ENCODE measurements at regions not wholly inside any gene's neighbourhood (a gene's known extent, or its start where the extent isn't known, plus 50 kb on each side); places are given as distances from the start of the nearest gene placed in this dataset.
"Not testable (repeated sequence)": the region's sequence is repeated elsewhere in the genome, so short reads cannot be mapped to it uniquely, and the experiment has no call there.

DNA sequence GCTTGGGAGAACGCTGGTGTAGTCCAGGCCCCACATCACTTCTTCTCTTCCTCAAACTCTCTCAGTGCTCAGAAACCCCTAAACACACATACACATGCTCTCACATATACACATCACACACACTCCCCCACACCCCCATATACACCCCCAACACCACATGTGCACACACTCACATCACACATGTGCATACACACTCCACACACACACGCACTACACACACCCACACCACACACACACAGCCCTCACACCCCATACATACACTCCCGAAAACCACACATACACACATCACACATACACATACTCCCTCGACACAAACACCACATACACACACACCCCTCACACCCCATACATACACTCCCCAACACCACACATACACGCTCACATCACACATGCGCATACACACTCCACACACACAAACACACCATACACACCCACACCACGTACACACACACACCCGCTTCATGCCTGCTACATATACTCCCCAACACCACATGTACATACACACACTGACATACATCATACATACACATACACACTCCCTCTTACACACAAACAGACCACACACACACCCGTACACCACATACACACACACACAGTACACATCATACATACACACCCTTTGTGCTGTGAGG is 110.3 kb upstream of the TMEM170B start:
- DNase-seq (ENCODE audit: low read depth, low spot score), result no peak

- DNase-seq (ENCODE audit: low read depth, low spot score), result no peak
Observed at GRCh38 chr6:11426571-11426970, 111.0 kb upstream of the TMEM170B start.

- no peak for DNase-seq (ENCODE audit: low read depth, low spot score)
Observed at GRCh38 chr6:11425876-11426275, 111.7 kb upstream of the TMEM170B start.

DNA sequence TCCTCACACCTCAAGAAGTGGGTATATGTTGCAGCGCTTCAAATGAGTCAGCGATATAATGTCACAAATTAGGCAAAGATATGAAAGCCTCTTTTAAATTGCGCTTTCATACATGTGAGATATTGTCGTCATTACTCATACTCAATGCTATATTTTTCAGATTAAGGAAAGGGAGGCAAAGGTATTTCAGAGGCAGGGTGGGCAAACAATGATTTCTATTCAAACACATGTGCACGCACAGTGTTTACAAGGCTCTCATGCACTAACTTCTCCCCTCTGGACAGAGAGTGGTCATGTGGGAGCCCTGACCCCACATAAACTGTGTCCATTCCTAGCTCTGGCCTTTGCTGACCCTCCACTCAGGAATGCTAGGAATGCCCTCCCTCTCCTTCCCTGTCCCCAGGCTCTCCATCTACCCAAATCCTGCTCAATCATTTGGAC is 112.1 kb upstream of the TMEM170B start:
- DNase-seq (ENCODE audit: low read depth, low spot score), result no peak

DNA sequence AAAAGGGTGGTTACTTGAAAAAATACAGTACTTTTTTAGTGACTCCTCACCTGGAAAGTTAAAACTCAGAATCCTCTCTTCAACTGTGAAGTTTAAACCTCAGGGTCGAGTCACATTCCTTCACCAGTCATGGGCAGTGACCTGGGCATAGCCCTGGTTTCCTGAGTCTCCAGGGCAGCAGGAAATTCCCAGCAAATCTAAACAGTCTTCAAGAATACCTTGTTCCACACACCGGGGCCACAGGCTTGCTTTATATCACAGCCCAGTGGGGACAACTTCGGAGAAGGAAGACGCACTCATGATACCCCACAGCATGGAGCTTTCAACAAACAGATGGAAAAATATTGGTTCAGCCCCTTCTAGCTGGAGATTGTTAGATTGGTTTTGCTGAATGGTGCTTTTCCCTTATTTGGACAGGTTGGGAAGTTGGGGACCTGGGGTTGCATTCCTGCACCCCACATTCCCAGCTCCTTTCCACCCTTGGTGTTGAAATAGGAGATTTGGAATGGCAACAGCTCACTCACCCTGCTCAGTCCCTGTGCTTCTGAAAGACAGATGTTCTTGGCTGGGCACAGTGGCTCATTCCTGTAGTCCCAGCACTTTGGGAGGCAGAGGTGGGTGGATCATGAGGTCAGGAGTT is 113.0 kb upstream of the TMEM170B start:
- no peak for DNase-seq (ENCODE audit: low read depth, low spot score)

DNA sequence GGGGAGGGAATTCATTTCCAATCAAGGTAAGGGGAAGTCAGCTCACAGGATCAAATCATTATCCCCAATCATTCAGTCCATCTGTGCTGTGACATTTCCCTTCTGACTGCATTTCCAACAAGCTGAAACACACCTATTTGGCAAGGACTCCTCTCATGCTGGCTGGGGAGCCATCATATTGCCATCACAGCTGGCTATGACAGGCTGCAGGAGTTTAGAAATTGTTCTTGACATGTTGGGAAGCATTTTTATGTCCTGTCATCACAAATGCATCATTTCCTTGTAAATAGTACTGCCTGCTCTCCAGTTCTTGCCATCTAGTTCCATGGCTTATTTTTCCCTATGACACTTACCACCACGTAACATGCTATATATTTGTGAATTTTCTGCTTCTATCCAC is 113.9 kb upstream of the TMEM170B start:
- DNase-seq (ENCODE audit: low read depth, low spot score), result no peak

DNA sequence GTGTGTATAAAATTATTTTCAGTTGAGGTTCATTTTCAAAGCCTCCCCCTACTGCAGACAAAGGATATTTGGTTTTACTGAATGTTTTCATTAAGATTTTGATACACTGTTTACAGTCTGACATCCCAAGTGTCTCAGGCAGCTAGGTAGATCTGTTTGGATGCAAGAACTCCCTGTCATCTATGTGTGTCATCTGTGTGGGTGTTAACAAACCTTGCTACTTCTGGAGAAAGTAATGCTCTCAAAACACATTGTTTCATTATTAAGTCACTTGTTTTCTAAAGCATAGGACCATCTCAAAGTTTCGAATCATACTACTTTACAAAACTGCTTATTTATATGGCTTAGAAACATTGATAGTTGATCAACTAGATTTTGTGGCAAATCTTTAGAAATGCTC is 114.5 kb upstream of the TMEM170B start:
- no peak for DNase-seq (ENCODE audit: low read depth, low spot score)

- no peak for DNase-seq (ENCODE audit: low read depth, low spot score)
Observed at GRCh38 chr6:11419763-11420453, 117.6 kb upstream of the TMEM170B start.

DNA sequence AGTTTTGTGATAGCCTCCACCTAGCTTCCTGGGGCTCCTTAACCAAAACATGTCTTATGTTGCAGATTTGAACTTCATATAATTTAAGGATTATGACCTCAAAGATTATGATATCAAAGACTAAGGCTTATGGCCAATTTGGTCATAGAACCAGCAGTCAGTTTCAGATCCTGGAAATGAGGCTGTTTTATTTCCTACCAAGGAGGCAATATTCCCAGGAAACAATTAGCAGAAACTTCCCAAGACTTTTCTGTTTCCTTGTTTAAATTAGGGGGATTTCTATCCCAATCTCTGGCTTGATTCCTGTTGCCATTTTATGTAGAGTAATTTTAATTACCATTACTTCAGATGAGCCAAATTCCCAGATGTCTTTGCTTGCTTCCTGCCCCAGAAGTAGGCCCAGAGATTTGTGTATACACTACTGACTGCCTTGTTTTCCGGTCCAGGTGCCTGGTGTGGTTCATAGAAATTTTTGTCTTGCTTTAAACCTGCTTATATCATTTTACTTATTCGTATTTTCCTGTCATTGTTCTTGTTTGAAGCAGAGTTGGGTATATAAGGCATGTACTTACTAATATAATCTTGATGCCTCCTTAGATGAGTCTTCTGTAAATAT is 119.2 kb upstream of the TMEM170B start:
- no peak for DNase-seq (ENCODE audit: low read depth, low spot score)

DNA sequence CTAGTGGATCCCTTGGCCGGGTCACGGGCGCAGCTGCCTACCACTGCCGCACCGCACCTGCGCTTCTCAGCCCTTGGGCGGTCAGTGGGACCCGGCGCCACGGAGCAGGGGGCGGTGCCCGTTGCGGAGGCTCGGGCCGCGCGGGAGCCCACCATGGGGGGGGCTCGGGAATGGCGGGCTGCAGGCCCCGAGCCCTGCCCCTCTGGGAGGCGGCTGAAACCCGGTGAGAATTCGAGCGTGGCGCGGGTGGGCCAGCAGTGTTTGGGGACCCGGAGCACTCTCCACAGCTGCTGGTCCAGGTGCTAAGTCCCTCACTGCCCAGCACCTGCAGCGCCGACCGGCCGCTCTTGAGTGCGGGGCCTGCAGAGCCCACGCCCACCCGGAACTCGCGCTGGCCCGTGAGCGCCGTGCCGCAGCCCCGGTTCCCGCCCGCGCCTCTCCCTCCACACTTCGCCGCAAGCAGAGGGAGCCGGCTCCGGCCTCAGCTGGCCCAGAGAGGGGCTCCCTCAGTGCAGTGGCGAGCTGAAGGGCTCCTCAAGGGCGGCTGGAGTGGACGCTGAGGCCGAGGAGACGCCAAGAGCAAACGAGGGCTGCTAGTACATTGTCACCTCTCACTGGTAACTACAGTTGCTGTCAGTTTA is 120.5 kb upstream of the TMEM170B start:
- no peak for DNase-seq (ENCODE audit: low read depth, low spot score)

DNA sequence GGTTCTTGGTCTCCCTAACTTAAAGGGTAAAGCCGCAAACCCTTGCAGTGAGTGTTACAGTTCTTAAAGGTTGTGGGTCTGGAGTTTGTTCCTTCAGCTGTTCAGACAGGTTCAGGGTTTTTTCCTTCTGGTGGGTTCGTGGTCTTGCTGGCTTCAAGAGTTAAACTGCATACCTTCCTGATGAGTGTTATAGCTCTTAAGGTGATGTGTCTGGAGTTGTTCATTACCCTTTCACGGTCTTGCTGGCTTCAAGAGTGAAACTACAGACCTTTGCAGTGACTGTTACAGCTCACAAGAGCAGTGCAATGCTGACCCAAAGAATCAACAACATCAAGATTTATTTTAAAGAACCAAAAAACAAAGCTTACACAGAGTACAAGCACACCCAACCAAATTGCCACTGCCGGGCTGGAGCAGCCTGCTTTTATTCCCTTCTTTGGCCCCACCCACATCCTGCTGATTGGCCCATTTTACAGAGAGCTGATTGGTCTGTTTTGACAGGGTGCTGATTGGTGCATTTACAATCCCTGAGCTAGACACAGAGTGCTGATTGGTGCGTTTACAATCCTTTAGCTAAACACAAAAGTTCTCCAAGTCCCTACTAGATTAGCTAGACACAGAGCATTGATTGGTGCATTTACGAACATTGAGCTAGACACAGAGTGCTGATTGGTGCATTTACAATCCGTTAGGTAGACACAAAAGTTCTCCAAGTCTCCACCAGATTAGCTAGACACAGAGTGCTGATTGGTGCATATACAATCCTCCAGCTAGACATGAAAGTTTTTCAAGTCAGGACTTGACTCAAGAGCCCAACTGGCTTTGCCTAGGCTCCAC is 121.2 kb upstream of the TMEM170B start:
- not testable (repeated sequence) for DNase-seq (ENCODE audit: low read depth, low spot score)

DNA sequence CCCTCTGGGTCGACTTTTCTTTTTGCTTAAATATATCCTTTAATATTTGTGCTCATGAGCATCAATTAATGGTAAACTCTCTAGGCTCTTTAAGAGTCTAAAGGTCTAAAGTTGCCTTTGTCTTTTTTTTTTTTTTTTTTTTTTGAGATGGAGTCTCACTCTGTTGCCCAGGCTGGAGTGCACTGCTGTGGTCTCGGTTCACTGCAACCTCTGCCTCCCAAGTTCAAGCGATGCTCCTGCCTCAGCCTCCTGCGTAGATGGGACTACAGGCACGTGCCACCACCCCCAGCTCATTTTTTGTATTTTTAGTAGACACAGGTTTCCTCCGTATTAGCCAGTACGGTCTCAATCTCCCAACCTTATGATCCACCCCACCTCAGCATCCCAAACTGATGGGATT is 122.0 kb upstream of the TMEM170B start:
- no peak for DNase-seq (ENCODE audit: low read depth, low spot score)

DNA sequence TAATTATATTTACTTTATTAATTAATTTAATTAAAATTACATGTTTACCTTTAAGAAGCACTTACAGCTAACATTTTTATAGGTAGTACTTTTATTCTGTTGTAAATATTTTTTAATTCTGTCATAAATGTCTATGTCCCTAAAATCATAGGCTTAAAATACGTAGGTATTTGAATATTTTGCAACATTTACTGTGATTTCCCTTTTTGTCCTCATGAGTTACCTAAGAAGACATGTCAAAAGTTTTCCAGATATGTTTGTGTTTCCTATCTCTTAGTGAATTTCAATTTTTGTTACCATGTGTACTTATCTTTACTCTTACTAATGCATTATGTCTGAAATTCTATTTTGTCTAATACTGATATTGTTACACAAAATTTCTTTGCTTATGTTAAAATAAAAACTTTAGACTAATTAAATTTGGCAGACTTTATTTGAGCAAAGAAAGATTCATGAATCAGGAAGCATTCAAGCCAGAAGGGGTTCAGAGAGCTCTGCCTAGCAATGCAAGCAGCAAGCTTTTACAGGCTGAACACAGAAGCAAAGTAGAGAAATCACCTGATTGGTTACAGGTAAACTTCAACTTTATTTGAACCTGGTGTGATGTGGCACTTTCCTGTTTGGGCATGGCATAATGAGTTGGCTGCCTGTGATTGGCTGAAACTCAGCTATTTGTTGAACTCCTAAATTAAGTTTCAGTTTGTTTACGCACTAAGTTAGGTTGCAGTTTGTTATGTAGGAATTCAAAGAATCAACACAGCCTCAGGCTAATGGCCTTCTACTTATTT is 123.2 kb upstream of the TMEM170B start:
- peak; percentile 42 for DNase-seq (ENCODE audit: low read depth, low spot score)

DNA sequence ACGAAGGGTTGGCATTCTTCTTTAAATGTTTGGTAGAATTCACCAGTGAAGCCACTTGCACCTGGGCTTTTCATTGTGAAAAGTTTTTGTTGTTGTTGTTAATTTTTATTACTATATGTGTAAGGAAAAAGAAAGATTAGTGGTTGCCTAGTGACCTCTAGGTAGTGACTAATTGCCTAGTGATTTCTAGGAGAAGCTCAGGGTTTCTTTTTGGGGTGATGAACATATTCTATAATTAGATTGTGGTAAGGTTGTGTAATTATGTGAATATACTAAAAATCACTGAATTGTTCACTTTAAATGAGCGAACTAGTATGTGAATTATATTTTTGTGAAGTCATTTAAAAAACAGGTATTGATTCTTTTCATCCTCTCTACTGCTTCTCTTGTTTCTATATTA is 123.8 kb upstream of the TMEM170B start:
- DNase-seq (ENCODE audit: low read depth, low spot score), result no peak

DNA sequence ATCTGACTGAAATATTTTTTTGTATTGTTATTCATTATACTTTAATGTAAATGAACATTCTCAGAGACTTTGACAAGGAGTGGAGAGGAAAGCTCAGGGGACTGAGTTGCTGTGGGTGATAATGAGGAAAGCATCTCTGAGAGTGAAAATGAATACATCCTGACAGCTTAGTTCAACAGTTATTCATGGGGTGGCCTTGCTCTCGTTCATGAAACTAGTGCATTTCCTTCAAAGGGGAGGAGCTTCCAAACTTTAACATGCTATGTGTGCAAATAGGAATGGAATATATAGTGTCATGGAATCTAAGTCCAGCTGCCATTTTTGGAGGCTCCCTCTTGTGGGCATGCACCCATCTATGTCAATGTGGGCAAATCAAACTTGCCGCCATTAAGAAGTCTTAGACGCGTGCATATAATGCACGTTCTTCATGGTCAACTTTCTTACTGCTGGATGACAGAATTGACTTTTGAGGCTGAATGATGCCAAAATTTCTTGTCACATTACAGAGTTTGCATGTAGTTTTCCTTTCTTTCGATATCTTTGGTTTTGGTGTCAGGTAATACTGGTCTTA is 124.3 kb upstream of the TMEM170B start:
- DNase-seq (ENCODE audit: low read depth, low spot score), result no peak

- DNase-seq (ENCODE audit: low read depth, low spot score), result no peak
Observed at GRCh38 chr6:11412616-11413015, 124.9 kb upstream of the TMEM170B start.

GRCh38 chr6:11412011-11412424 is 125.5 kb upstream of the TMEM170B start:
- DNase-seq (ENCODE audit: low read depth, low spot score), result no peak

DNA sequence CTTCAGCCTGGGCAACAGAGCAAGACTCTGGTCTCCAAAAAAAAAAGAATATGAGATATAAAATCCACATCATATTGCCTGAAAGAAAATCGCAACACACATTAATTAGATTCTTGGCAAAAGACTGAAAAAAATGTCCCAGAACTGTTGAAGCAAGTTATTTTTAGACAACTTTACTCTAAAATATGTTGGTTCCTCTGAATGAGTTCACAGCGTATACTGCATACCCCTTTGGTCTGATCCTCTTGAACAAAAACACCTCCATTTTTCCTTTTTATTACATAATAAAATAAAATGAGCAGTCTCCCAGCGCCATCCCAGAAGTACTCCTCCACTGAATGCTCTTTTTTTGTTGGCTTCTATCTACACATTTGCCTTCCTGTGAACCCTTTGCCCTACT is 126.0 kb upstream of the TMEM170B start:
- no peak for DNase-seq (ENCODE audit: low read depth, low spot score)

GRCh38 chr6:11410539-11411307 is 126.8 kb upstream of the TMEM170B start:
- DNase-seq (ENCODE audit: low read depth, low spot score), result no peak
